ENCODE measurements at regions not wholly inside any gene's neighbourhood (a gene's known extent, or its start where the extent isn't known, plus 50 kb on each side); places are given as distances from the start of the nearest gene placed in this dataset.

- no peak for TF ChIP-seq EP300 (IDR thresholded peaks at IDR 0.05; ENCODE audit: low read depth)
- no peak for TF ChIP-seq CTCF (IDR thresholded peaks at IDR 0.05)
- no peak for TF ChIP-seq POLR2AphosphoS5 (IDR thresholded peaks at IDR 0.05)
- TF ChIP-seq POLR2A (IDR thresholded peaks at IDR 0.05), result no peak
Measured at GRCh38 chr4:112819729-112820128, 182.8 kb downstream of the LARP7 start.

Data from transverse colon (tissue), 4 donors.